ENCODE measurements at regions not wholly inside any gene's neighbourhood (a gene's known extent, or its start where the extent isn't known, plus 50 kb on each side); places are given as distances from the start of the nearest gene placed in this dataset.

- 80 to 81% methylated on average over 2 to 3 of the region's 13 CpGs for WGBS, 2 donors
- no peaks in the 10 kb centered on the region for H3K36me3 ChIP-seq
- no peak overlapping the region for H3K27ac ChIP-seq
- intact Hi-C loops (cut with DNase I) = no loop called here
- H3K4me3 ChIP-seq = no peak overlapping the region
- peaks cover 0 to 33% (median 0%) of the 10 kb centered on the region in 4 donors for H3K27me3 ChIP-seq
- H3K4me1 ChIP-seq = no peaks in the 10 kb centered on the region
- peaks cover 0 to 2% (median 1%) of the 10 kb centered on the region in 3 donors for H3K9me3 ChIP-seq
- TF ChIP-seq POLR2A (IDR thresholded peaks at IDR 0.05) (no peak), CTCF (IDR thresholded peaks at IDR 0.05) (no peak)
- no peak for DNase-seq
Measured at GRCh38 chr22:48380016-48380665, 1447.5 kb downstream of the BRD1 start.

- no peak for TF ChIP-seq CTCF (IDR thresholded peaks at IDR 0.05)
- no peak for TF ChIP-seq POLR2A (IDR thresholded peaks at IDR 0.05)
- Histone ChIP-seq H3K27ac (no peak overlapping the region), H3K36me3 (no peaks in the 10 kb centered on the region), H3K4me1 (no peaks in the 10 kb centered on the region), H3K27me3 (peaks cover 0 to 33% (median 0%) of the 10 kb centered on the region in 4 donors), H3K4me3 (no peak overlapping the region), H3K9me3 (no peaks in the 10 kb centered on the region)
- intact Hi-C loops (cut with DNase I) = no loop called here
- DNase-seq = no peak
- 100% methylated on average over 3 of the region's 13 CpGs; no CpG with 5 or more reads in 1 of the 2 donors for WGBS, 2 donors
Measured at GRCh38 chr22:48379371-48379770, 1448.3 kb downstream of the BRD1 start.

GRCh38 chr22:48378673-48379072 is 1449.0 kb downstream of the BRD1 start:
- intact Hi-C loops (cut with DNase I) = no loop called here
- H3K4me3 ChIP-seq = no peak overlapping the region
- TF ChIP-seq CTCF (IDR thresholded peaks at IDR 0.05) (no peak), POLR2A (IDR thresholded peaks at IDR 0.05) (no peak)
- no peaks in the 10 kb centered on the region for H3K9me3 ChIP-seq
- H3K27me3 ChIP-seq = peaks cover 0 to 35% (median 0%) of the 10 kb centered on the region in 4 donors
- WGBS, 2 donors = 85 to 86% methylated on average over 5 to 6 of the region's 6 CpGs
- no peaks in the 10 kb centered on the region for H3K4me1 ChIP-seq
- no peak overlapping the region for H3K27ac ChIP-seq
- no peak for DNase-seq
- no peaks in the 10 kb centered on the region for H3K36me3 ChIP-seq

GRCh38 chr22:48376936-48377712 is 1450.5 kb downstream of the BRD1 start:
- H3K9me3 ChIP-seq = no peaks in the 10 kb centered on the region
- no peak for DNase-seq
- H3K36me3 ChIP-seq = no peaks in the 10 kb centered on the region
- no peak for TF ChIP-seq CTCF (IDR thresholded peaks at IDR 0.05)
- no peak for TF ChIP-seq POLR2A (IDR thresholded peaks at IDR 0.05)
- H3K27me3 ChIP-seq = peaks cover 0 to 42% (median 0%) of the 10 kb centered on the region in 4 donors
- H3K27ac ChIP-seq = no peak overlapping the region
- no peak overlapping the region for H3K4me3 ChIP-seq
- WGBS, 2 donors = 68 to 75% methylated on average over 6 to 8 of the region's 8 CpGs
- no peaks in the 10 kb centered on the region for H3K4me1 ChIP-seq
- intact Hi-C loops (cut with DNase I) = no loop called here

GRCh38 chr22:48376428-48376827 is 1451.2 kb downstream of the BRD1 start:
- no peak overlapping the region for H3K27ac ChIP-seq
- DNase-seq = no peak
- TF ChIP-seq POLR2A (IDR thresholded peaks at IDR 0.05) (no peak), CTCF (IDR thresholded peaks at IDR 0.05) (no peak)
- no peak overlapping the region for H3K4me3 ChIP-seq
- H3K27me3 ChIP-seq = peaks cover 0 to 42% (median 0%) of the 10 kb centered on the region in 4 donors
- no peaks in the 10 kb centered on the region for H3K4me1 ChIP-seq
- intact Hi-C loops (cut with DNase I) = no loop called here
- WGBS, 2 donors = 25 to 37% methylated on average over 8 of the region's 8 CpGs
- no peaks in the 10 kb centered on the region for H3K9me3 ChIP-seq
- no peaks in the 10 kb centered on the region for H3K36me3 ChIP-seq

Data from esophagus squamous epithelium (tissue), 5 donors.